ENCODE measurements at regions not wholly inside any gene's neighbourhood (a gene's known extent, or its start where the extent isn't known, plus 50 kb on each side); places are given as distances from the start of the nearest gene placed in this dataset.
A peak's percentile ranks its signal among the peaks of the same experiment; 100 is the strongest.
"Not testable (repeated sequence)": the region's sequence is repeated elsewhere in the genome, so short reads cannot be mapped to it uniquely, and the experiment has no call there.

GRCh38 chr20:9011121-9011520 is 57.8 kb upstream of the PLCB4 start (continued):
- TF ChIP-seq EZH2phosphoT487 (IDR thresholded peaks at IDR 0.05; ENCODE audit: unreplicated experiment) (no peak), CREB1 (CRISPR knock-in tag; IDR thresholded peaks at IDR 0.05; ENCODE audit: low read depth) (no peak), ZNF331 (CRISPR knock-in tag; IDR thresholded peaks at IDR 0.05; ENCODE audit: low read depth) (no peak)

GRCh38 chr20:9015232-9015983 is 53.5 kb upstream of the PLCB4 start:
- not testable (repeated sequence) for H3K4me2 ChIP-seq; H3K36me3 Mint-ChIP-seq (ENCODE audit: low read depth); H3K4me1 ChIP-seq (ENCODE audit: insufficient read depth); H3K9me2 ChIP-seq (ENCODE audit: insufficient read depth); H2AFZ ChIP-seq; H3F3A ChIP-seq (replicated peaks; ENCODE audit: low read depth); H4K20me1 ChIP-seq (replicated peaks; ENCODE audit: insufficient read depth); H3K9me3 Mint-ChIP-seq; H3K36me3 ChIP-seq (ENCODE audit: insufficient read depth); ATAC-seq; H3K27me3 Mint-ChIP-seq (ENCODE audit: insufficient read depth, low read depth, poor library complexity); H3K27ac Mint-ChIP-seq; H3K79me2 ChIP-seq (replicated peaks; ENCODE audit: insufficient read depth); H3K27me3 ChIP-seq (ENCODE audit: insufficient read depth); H3K4me3 Mint-ChIP-seq; H3K4me3 ChIP-seq
- peaks cover 25% of the 10 kb centered on the region for H3K4me1 Mint-ChIP-seq
- peak overlapping the region; percentile 67 for H3K27ac ChIP-seq (ENCODE audit: low read depth)
- peak; percentile 10 for DNase-seq (ENCODE audit: low spot score)
- 0 out of 2 replicates have a peak, but pooled peaks have one; percentile 31 for TF ChIP-seq ZNF114 (CRISPR knock-in tag; IDR thresholded peaks at IDR 0.05)

- Mint-ChIP-seq H3K4me1 (peaks cover 25% of the 10 kb centered on the region), H3K27ac (peak overlapping the region; percentile 48; the same call in 1 of the 2 replicates), H3K4me3 (no peak overlapping the region), H3K27me3 (ENCODE audit: insufficient read depth, low read depth, poor library complexity) (no peaks in the 10 kb centered on the region), H3K36me3 (ENCODE audit: low read depth) (no peaks in the 10 kb centered on the region; the same call in 2 of the 3 replicates), H3K9me3 (no peaks in the 10 kb centered on the region)
- Histone ChIP-seq H3K4me2 (no peak overlapping the region), H3K4me3 (no peak overlapping the region), H3F3A (replicated peaks; ENCODE audit: low read depth) (no peaks in the 10 kb centered on the region), H3K79me2 (replicated peaks; ENCODE audit: insufficient read depth) (no peaks in the 10 kb centered on the region), H3K27ac (ENCODE audit: low read depth) (peak overlapping the region; percentile 96), H3K36me3 (ENCODE audit: insufficient read depth) (no peaks in the 10 kb centered on the region), H3K4me1 (ENCODE audit: insufficient read depth) (peaks cover 6% of the 10 kb centered on the region; the same call in 1 of the 2 replicates), H3K27me3 (ENCODE audit: insufficient read depth) (no peaks in the 10 kb centered on the region), H4K20me1 (replicated peaks; ENCODE audit: insufficient read depth) (no peaks in the 10 kb centered on the region), H3K9me2 (ENCODE audit: insufficient read depth) (no peaks in the 10 kb centered on the region), H2AFZ (no peak overlapping the region)
- TF ChIP-seq REST (IDR thresholded peaks at IDR 0.05; ENCODE audit: unreplicated experiment) (no peak), ZNF114 (CRISPR knock-in tag; IDR thresholded peaks at IDR 0.05) (0 out of 2 replicates have a peak, but pooled peaks have one; percentile 56)
- DNase-seq (ENCODE audit: low spot score) (peak; percentile 70), ATAC-seq (peak; percentile 64)
Measured at GRCh38 chr20:9015984-9016324, 52.9 kb upstream of the PLCB4 start.

Data from GM23338 (cell line).